A549 (cell line): ENCODE measurements at regions not wholly inside any gene's neighbourhood (a gene's known extent, or its start where the extent isn't known, plus 50 kb on each side); places are given as distances from the start of the nearest gene placed in this dataset.

Source experiments
- ATAC-seq, 2 experiments: fragments of 200-7000 bp in 1 of 2; fragments of >200 bp in 1 of 2; cut with Nextera tagmentation in 1 of 2; cut with Tn5 transposase in 1 of 2; 3 replicates each; pipeline versions ENCODE4 v1.8.0 to v1.9.1; 2018 to 2020; ENCODE audit warnings: mild to moderate bottlenecking in 1 of 2, moderate library complexity in 1 of 2
- CTCF ChIA-PET: fragments of 300-600 bp; sonication (Branson Sonifier 250); formaldehyde crosslinking; extraction: SDS; loops from one replicate; lab custom pipeline; 2021; ENCODE audit warnings: antibody characterized with exemption, inconsistent platforms; lab: Yijun Ruan, JAX
- POLR2A ChIA-PET: fragments of 350-600 bp; formaldehyde crosslinking; extraction: SDS; loops from one replicate; lab custom pipeline; 2021; ENCODE audit warnings: antibody characterized with exemption, inconsistent platforms; lab: Yijun Ruan, JAX
- DNase-seq, 2 experiments: peaks; one replicate each; pipeline versions ENCODE4 v3.0.0 to v3.0.0-alpha.2; 2011 to 2016; ENCODE audit warnings: low read depth in 1 of 2, low spot score in 1 of 2
- FAIRE-seq: peaks from 2 replicates; lab custom pipeline; 2011; peaks lifted over from hg19 to GRCh38; lab: Jason Lieb, UNC
- H3K27ac ChIP-seq, 2 experiments: fragments of >200 bp; sonication (Bioruptor Twin); formaldehyde crosslinking; 3 replicates each; pipeline ENCODE4 v1.5.1; 2016 to 2017
- H3K4me1 ChIP-seq: fragments of >200 bp; sonication (Bioruptor Twin); formaldehyde crosslinking; 3 replicates; pipeline ENCODE4 v1.6.1; 2016
- H3K4me2 ChIP-seq: fragments of >200 bp; sonication (Bioruptor Twin); formaldehyde crosslinking; 3 replicates; pipeline ENCODE4 v1.6.1; 2016
- H3K4me3 ChIP-seq: fragments of >200 bp; sonication (Bioruptor Twin); formaldehyde crosslinking; 3 replicates; pipeline ENCODE4 v1.5.1; 2016
- H3K9me3 ChIP-seq: fragments of >200 bp; sonication (Bioruptor Twin); formaldehyde crosslinking; 3 replicates; pipeline ENCODE4 v1.6.1; 2016
- CBX2 ChIP-seq: fragments of 200-600 bp; sonication (generic); IDR thresholded peaks from 2 replicates; pipeline ENCODE4 v1.6.1; 2016; ENCODE audit warnings: low read depth, mild to moderate bottlenecking, borderline replicate concordance
- CBX8 ChIP-seq: fragments of 200-600 bp; sonication (generic); IDR thresholded peaks from 2 replicates; pipeline ENCODE4 v1.6.1; 2016
- CEBPB ChIP-seq, 2 experiments: fragments of >200 bp in 1 of 2; sonication (Bioruptor Twin) in 1 of 2; formaldehyde crosslinking in 1 of 2; IDR thresholded peaks; 2 replicates each; pipeline ENCODE4 v1.6.1; 2012 to 2016
- CHD4 ChIP-seq: fragments of 200-600 bp; sonication (generic); IDR thresholded peaks from 2 replicates; pipeline ENCODE4 v1.6.1; 2016; ENCODE audit warnings: antibody characterized with exemption, mild to moderate bottlenecking, borderline replicate concordance
- FOSL2 ChIP-seq, 2 experiments: fragments of 450-650 bp in 1 of 2; fragments of >200 bp in 1 of 2; sonication (Bioruptor Twin) in 1 of 2; formaldehyde crosslinking; IDR thresholded peaks; 2 replicates each; pipeline versions ENCODE4 v1.5.0 to v1.6.1; 2016 to 2020; ENCODE audit warnings: mild to moderate bottlenecking in 1 of 2, moderate library complexity in 1 of 2
- GATA3 ChIP-seq: IDR thresholded peaks from 2 replicates; pipeline ENCODE4 v1.6.1; 2012; ENCODE audit warnings: borderline replicate concordance
- HDAC2 ChIP-seq: fragments of 200-600 bp; sonication (generic); IDR thresholded peaks from 2 replicates; pipeline ENCODE4 v1.6.1; 2016
- HMGXB4 ChIP-seq: fragments of 250-450 bp; sonication (Bioruptor Pico); IDR thresholded peaks from 2 replicates; pipeline ENCODE4 v1.5.0; 2021; ENCODE audit warnings: mild to moderate bottlenecking, moderate library complexity, borderline replicate concordance
- JUN ChIP-seq, 2 experiments: fragments of >200 bp; sonication (Bioruptor Twin); formaldehyde crosslinking; IDR thresholded peaks; 2 replicates in 1 of 2; 3 replicates in 1 of 2; pipeline ENCODE4 v1.6.1; 2016 to 2017
- KDM1A ChIP-seq: fragments of 200-600 bp; sonication (generic); IDR thresholded peaks from 2 replicates; pipeline ENCODE4 v1.6.1; 2016; ENCODE audit warnings: low read depth, mild to moderate bottlenecking
- KDM5A ChIP-seq: fragments of 200-600 bp; sonication (generic); IDR thresholded peaks from 2 replicates; pipeline ENCODE4 v1.6.1; 2016; ENCODE audit warnings: antibody characterized with exemption, mild to moderate bottlenecking
- MAFK ChIP-seq: fragments of 450-650 bp; IDR thresholded peaks from 2 replicates; pipeline ENCODE4 v1.6.1; 2014; ENCODE audit not compliant: partially characterized antibody
- MYC ChIP-seq: IDR thresholded peaks from 2 replicates; pipeline ENCODE4 v1.6.1; 2012; ENCODE audit warnings: mild to moderate bottlenecking, inconsistent platforms, low read length, improper control_type of control experiment, borderline replicate concordance
- NPAS2 ChIP-seq: fragments of 250-450 bp; sonication (Bioruptor Pico); IDR thresholded peaks from 2 replicates; pipeline ENCODE4 v1.8.0; 2022; ENCODE audit warnings: mild to moderate bottlenecking, moderate library complexity, borderline replicate concordance
- NR3C1 ChIP-seq: fragments of >200 bp; sonication (Bioruptor Twin); formaldehyde crosslinking; IDR thresholded peaks from 3 replicates; pipeline ENCODE4 v1.6.1; 2017
- RCOR1 ChIP-seq: fragments of 150-350 bp; IDR thresholded peaks from 2 replicates; pipeline ENCODE4 v1.6.1; 2014; ENCODE audit warnings: antibody characterized with exemption, low read length, low read depth
- REST ChIP-seq: fragments of 200-600 bp; sonication (generic); IDR thresholded peaks from 2 replicates; pipeline ENCODE4 v1.6.1; 2016; ENCODE audit warnings: antibody characterized with exemption, mild to moderate bottlenecking, moderate library complexity
- TFCP2L1 ChIP-seq: fragments of 250-450 bp; sonication (Bioruptor Pico); IDR thresholded peaks from 2 replicates; pipeline ENCODE4 v1.5.0; 2021; ENCODE audit warnings: mild to moderate bottlenecking
- ZFP36 ChIP-seq: fragments of 450-650 bp; IDR thresholded peaks from 2 replicates; pipeline ENCODE4 v1.6.1; 2014; ENCODE audit warnings: borderline replicate concordance; ENCODE audit not compliant: partially characterized antibody
- ZNF302 ChIP-seq: fragments of 250-450 bp; sonication (Bioruptor Pico); IDR thresholded peaks from 2 replicates; pipeline ENCODE4 v1.9.0; 2021; ENCODE audit warnings: inconsistent platforms, mild to moderate bottlenecking, moderate library complexity
- WGBS: methylation state at CpG from one replicate; pipeline ENCODE4 v1.1.6; 2017; ENCODE audit errors: missing lambda C conversion rate; 5-methylcytosine and 5-hydroxymethylcytosine counted together

- no peak for FAIRE-seq
Measured at GRCh38 chr1:61607448-61607847, 117.5 kb downstream of the TM2D1 start.

GRCh38 chr1:61606448-61607312 lies 118.3 kb downstream of the TM2D1 start:
- Histone ChIP-seq H3K4me3 (no peak overlapping the region), H3K9me3 (no peaks in the 10 kb centered on the region), H3K4me1 (peaks cover 15% of the 10 kb centered on the region), H3K4me2 (peak overlapping the region; percentile 50), H3K27ac (peak overlapping the region; percentile 3 to 60; a peak in 5 of 6 replicates)
- 87% methylated on average over 15 of the region's 15 CpGs for WGBS
- no peak for TF ChIP-seq MYC
- POLR2A ChIA-PET, result no interaction called here
- DNase-seq, result no peak
- CTCF ChIA-PET, result no interaction called here
- FAIRE-seq, result no peak
- no peak for ATAC-seq

More at GRCh38 chr1:61607448-61607847, 117.5 kb downstream of the TM2D1 start:
- no peak for ATAC-seq
- peaks cover 15% of the 10 kb centered on the region for H3K4me1 ChIP-seq
- CTCF ChIA-PET, result no interaction called here
- no peak overlapping the region for H3K4me2 ChIP-seq
- no peaks in the 10 kb centered on the region for H3K9me3 ChIP-seq
- no peak overlapping the region for H3K27ac ChIP-seq
- no peak for TF ChIP-seq NPAS2 (CRISPR knock-in tag)
- TF ChIP-seq FOSL2 (IDR thresholded peaks at IDR 0.05), result no peak
- no peak for TF ChIP-seq FOSL2 (CRISPR knock-in tag; IDR thresholded peaks at IDR 0.05)
- TF ChIP-seq GATA3, result no peak
- TF ChIP-seq TFCP2L1 (CRISPR knock-in tag), result no peak
- no peak for TF ChIP-seq CBX8
- no peak for TF ChIP-seq HMGXB4 (CRISPR knock-in tag)
- no peak for TF ChIP-seq HDAC2
- TF ChIP-seq ZNF302 (CRISPR knock-in tag), result no peak
- TF ChIP-seq MAFK, result no peak
- no peak for TF ChIP-seq CHD4
- TF ChIP-seq CBX2, result no peak
- TF ChIP-seq REST, result no peak
- no peak for TF ChIP-seq RCOR1
- no peak for TF ChIP-seq ZFP36
- TF ChIP-seq KDM5A, result no peak
- TF ChIP-seq CEBPB (IDR thresholded peaks at IDR 0.05), result no peak
- TF ChIP-seq NR3C1, result no peak
- TF ChIP-seq JUN (IDR thresholded peaks at IDR 0.05), result no peak
- TF ChIP-seq KDM1A, result no peak
- TF ChIP-seq MYC, result no peak
- no peak overlapping the region for H3K4me3 ChIP-seq
- DNase-seq, result no peak
- POLR2A ChIA-PET, result no interaction called here
- 82% methylated on average over 7 of the region's 7 CpGs for WGBS
